ENCODE measurements at regions not wholly inside any gene's neighbourhood (a gene's known extent, or its start where the extent isn't known, plus 50 kb on each side); places are given as distances from the start of the nearest gene placed in this dataset.

- WGBS = 74% methylated on average over 3 of the region's 3 CpGs
- peaks cover 0 to 7% of the 10 kb centered on the region in 2 donors for H3K27me3 ChIP-seq (ENCODE audit: control insufficient read depth in 2 of 2, insufficient read depth in 1 of 2, low read length in 1 of 2)
Observed at GRCh38 chr2:239485622-239486021, 84.8 kb upstream of the HDAC4 start.

GRCh38 chr2:239484571-239485355, 83.9 kb upstream of the HDAC4 start:
- no peak overlapping the region for H3K4me3 ChIP-seq (ENCODE audit: low read length in 2 of 2)
- no peak overlapping the region for H3K27ac ChIP-seq (ENCODE audit: low read depth in 1 of 2, low read length in 1 of 2)
- H3K4me1 ChIP-seq (ENCODE audit: control insufficient read depth in 2 of 2, insufficient read depth in 2 of 2, low read length in 2 of 2) = no peaks in the 10 kb centered on the region
- no peaks in the 10 kb centered on the region for H3K36me3 ChIP-seq (ENCODE audit: control insufficient read depth in 2 of 2, insufficient read depth in 2 of 2, low read length in 1 of 2)
- WGBS = 97% methylated on average over 22 of the region's 22 CpGs
- no peaks in the 10 kb centered on the region for H3K9me3 ChIP-seq (ENCODE audit: control insufficient read depth in 2 of 2, insufficient read depth in 1 of 2, low read length in 1 of 2)
- no peak for DNase-seq (ENCODE audit: low read depth in 6 of 9, low spot score in 9 of 9)
- H3K27me3 ChIP-seq (ENCODE audit: control insufficient read depth in 2 of 2, insufficient read depth in 1 of 2, low read length in 1 of 2) = peaks cover 0 to 7% of the 10 kb centered on the region in 2 donors

More at GRCh38 chr2:239485622-239486021, 84.8 kb upstream of the HDAC4 start:
- Histone ChIP-seq H3K4me1 (ENCODE audit: control insufficient read depth in 2 of 2, insufficient read depth in 2 of 2, low read length in 2 of 2) (no peaks in the 10 kb centered on the region), H3K27ac (ENCODE audit: low read depth in 1 of 2, low read length in 1 of 2) (no peak overlapping the region), H3K4me3 (ENCODE audit: low read length in 2 of 2) (no peak overlapping the region), H3K9me3 (ENCODE audit: control insufficient read depth in 2 of 2, insufficient read depth in 1 of 2, low read length in 1 of 2) (no peaks in the 10 kb centered on the region), H3K36me3 (ENCODE audit: control insufficient read depth in 2 of 2, insufficient read depth in 2 of 2, low read length in 1 of 2) (no peaks in the 10 kb centered on the region)
- no peak for DNase-seq (ENCODE audit: low read depth in 6 of 9, low spot score in 9 of 9)

DNA sequence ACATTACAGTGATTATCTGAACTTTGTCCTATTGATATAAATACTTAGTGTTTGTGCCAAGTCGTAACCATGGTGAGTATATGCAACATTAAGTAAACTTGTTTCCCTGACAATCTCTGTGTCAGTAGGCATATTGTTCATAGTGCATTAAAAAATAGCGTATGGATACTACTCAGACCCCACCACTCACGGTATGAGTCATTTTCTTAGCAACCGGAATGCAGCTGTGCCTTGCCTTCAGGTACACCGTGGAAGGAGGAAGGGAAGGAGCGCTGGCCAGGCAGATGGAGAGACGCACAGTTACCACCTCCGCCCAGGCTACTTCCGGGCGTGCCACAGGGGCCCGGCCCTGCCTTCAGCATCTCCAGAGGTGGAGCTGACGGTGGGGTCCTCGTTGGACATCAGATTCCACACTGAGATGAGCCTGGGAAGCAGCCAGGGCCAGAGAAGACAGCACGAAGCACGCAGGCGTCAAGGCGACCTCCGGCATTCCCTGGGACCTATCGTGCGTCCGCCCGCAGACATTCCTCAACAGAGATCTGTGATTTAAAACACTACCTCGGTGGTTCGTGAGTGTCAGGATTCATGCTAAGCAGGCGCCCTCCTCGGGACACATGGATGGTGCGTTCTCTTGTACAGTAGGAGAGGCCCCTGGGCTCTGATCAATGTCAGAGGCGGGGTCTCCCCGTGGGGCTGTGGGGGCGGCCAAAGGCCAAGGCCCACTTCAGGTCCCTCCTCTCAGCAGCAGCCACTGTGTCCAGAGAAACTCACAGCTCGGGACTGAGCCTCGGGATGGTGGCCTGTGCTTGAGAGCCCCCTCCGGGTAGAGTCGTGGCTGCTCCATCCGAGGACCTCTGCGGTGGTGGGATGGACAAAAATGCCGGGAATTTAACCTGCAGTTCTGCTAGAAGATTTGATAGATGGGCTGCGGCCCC, 82.2 kb upstream of the HDAC4 start:
- no peaks in the 10 kb centered on the region for H3K36me3 ChIP-seq (ENCODE audit: control insufficient read depth in 2 of 2, insufficient read depth in 2 of 2, low read length in 1 of 2)
- H3K27me3 ChIP-seq (ENCODE audit: control insufficient read depth in 2 of 2, insufficient read depth in 1 of 2, low read length in 1 of 2) = peaks cover 0 to 7% of the 10 kb centered on the region in 2 donors
- H3K27ac ChIP-seq (ENCODE audit: low read depth in 1 of 2, low read length in 1 of 2) = no peak overlapping the region
- H3K4me3 ChIP-seq (ENCODE audit: low read length in 2 of 2) = no peak overlapping the region
- H3K9me3 ChIP-seq (ENCODE audit: control insufficient read depth in 2 of 2, insufficient read depth in 1 of 2, low read length in 1 of 2) = no peaks in the 10 kb centered on the region
- 88% methylated on average over 38 of the region's 38 CpGs for WGBS
- no peaks in the 10 kb centered on the region for H3K4me1 ChIP-seq (ENCODE audit: control insufficient read depth in 2 of 2, insufficient read depth in 2 of 2, low read length in 2 of 2)
- DNase-seq (ENCODE audit: low read depth in 6 of 9, low spot score in 9 of 9) = no peak

DNA sequence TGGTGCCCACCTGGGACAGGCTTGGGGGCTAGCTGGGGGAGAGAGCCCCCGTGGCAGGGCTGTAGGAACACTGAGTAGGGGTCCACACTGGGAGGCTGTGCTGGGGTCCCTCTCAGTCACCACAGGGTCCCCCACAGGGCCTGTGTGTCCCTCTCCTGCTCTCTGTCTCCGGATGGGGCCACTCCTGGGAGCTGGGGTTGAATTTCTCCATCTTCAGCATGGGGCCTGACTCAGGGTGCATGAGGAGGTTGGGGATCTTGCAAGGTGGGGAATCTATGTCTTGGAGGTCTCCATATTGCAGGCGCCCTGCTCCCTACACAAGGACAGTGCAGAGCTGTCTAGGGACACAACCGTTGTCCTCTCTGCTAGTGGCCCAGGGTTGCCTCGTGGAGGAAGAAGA, 78.7 kb upstream of the HDAC4 start:
- H3K27ac ChIP-seq (ENCODE audit: low read depth in 1 of 2, low read length in 1 of 2) = no peak overlapping the region
- H3K9me3 ChIP-seq (ENCODE audit: control insufficient read depth in 2 of 2, insufficient read depth in 1 of 2, low read length in 1 of 2) = no peaks in the 10 kb centered on the region
- peaks cover 0 to 7% of the 10 kb centered on the region in 2 donors for H3K27me3 ChIP-seq (ENCODE audit: control insufficient read depth in 2 of 2, insufficient read depth in 1 of 2, low read length in 1 of 2)
- no peak for DNase-seq (ENCODE audit: low read depth in 6 of 9, low spot score in 9 of 9)
- H3K4me1 ChIP-seq (ENCODE audit: control insufficient read depth in 2 of 2, insufficient read depth in 2 of 2, low read length in 2 of 2) = no peaks in the 10 kb centered on the region
- H3K36me3 ChIP-seq (ENCODE audit: control insufficient read depth in 2 of 2, insufficient read depth in 2 of 2, low read length in 1 of 2) = no peaks in the 10 kb centered on the region
- H3K4me3 ChIP-seq (ENCODE audit: low read length in 2 of 2) = no peak overlapping the region
- WGBS = 94% methylated on average over 5 of the region's 5 CpGs

GRCh38 chr2:239477591-239477990, 76.8 kb upstream of the HDAC4 start:
- Histone ChIP-seq H3K27me3 (ENCODE audit: control insufficient read depth in 2 of 2, insufficient read depth in 1 of 2, low read length in 1 of 2) (peaks cover 0 to 3% of the 10 kb centered on the region in 2 donors), H3K27ac (ENCODE audit: low read depth in 1 of 2, low read length in 1 of 2) (no peak overlapping the region), H3K4me3 (ENCODE audit: low read length in 2 of 2) (no peak overlapping the region), H3K9me3 (ENCODE audit: control insufficient read depth in 2 of 2, insufficient read depth in 1 of 2, low read length in 1 of 2) (no peaks in the 10 kb centered on the region), H3K36me3 (ENCODE audit: control insufficient read depth in 2 of 2, insufficient read depth in 2 of 2, low read length in 1 of 2) (no peaks in the 10 kb centered on the region), H3K4me1 (ENCODE audit: control insufficient read depth in 2 of 2, insufficient read depth in 2 of 2, low read length in 2 of 2) (no peaks in the 10 kb centered on the region)
- DNase-seq (ENCODE audit: low read depth in 6 of 9, low spot score in 9 of 9) = no peak
- 92% methylated on average over 19 of the region's 19 CpGs for WGBS

- no peak overlapping the region for H3K27ac ChIP-seq (ENCODE audit: low read depth in 1 of 2, low read length in 1 of 2)
- no peaks in the 10 kb centered on the region for H3K4me1 ChIP-seq (ENCODE audit: control insufficient read depth in 2 of 2, insufficient read depth in 2 of 2, low read length in 2 of 2)
- DNase-seq (ENCODE audit: low read depth in 6 of 9, low spot score in 9 of 9) = no peak
- H3K4me3 ChIP-seq (ENCODE audit: low read length in 2 of 2) = no peak overlapping the region
- WGBS = 91% methylated on average over 25 of the region's 25 CpGs
- no peaks in the 10 kb centered on the region for H3K36me3 ChIP-seq (ENCODE audit: control insufficient read depth in 2 of 2, insufficient read depth in 2 of 2, low read length in 1 of 2)
- H3K27me3 ChIP-seq (ENCODE audit: control insufficient read depth in 2 of 2, insufficient read depth in 1 of 2, low read length in 1 of 2) = peaks cover 0 to 3% of the 10 kb centered on the region in 2 donors
- H3K9me3 ChIP-seq (ENCODE audit: control insufficient read depth in 2 of 2, insufficient read depth in 1 of 2, low read length in 1 of 2) = no peaks in the 10 kb centered on the region
Observed at GRCh38 chr2:239476757-239477585, 76.2 kb upstream of the HDAC4 start.

DNA sequence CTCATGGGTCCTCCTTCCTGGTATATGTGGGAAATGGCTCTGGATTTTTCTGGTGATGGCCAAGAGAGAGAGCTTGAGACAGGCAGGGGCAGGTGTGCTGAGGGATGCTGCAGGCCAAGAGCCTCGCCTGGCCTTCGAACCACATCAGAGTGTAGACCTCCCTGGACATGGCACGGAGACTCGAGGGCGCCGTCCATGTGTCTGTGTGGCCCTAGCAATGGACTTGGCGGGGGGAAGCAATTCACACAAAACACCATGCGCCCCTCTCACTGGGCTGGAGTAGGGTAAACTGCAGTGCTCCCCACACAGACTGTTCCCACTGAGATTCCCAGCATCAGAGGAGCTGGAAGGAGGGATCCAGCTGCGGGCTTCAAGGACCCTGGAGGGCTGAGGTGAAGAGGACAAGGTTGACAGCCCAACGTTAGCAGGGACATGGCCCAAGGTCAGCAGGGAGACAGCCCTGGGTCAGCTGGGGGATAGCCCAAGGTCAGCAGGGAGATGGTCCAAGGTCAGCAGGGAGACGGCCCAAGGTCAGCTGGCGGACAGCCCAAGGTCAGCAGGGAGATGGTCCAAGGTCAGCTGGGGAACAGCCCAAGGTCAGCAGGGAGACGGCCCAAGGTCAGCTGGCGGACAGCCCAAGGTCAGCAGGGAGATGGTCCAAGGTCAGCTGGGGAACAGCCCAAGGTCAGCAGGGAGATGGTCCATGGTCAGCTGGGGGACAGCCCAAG, 75.4 kb upstream of the HDAC4 start:
- Histone ChIP-seq H3K27me3 (ENCODE audit: control insufficient read depth in 2 of 2, insufficient read depth in 1 of 2, low read length in 1 of 2) (peaks cover 0 to 3% of the 10 kb centered on the region in 2 donors), H3K27ac (ENCODE audit: low read depth in 1 of 2, low read length in 1 of 2) (no peak overlapping the region), H3K36me3 (ENCODE audit: control insufficient read depth in 2 of 2, insufficient read depth in 2 of 2, low read length in 1 of 2) (no peaks in the 10 kb centered on the region), H3K4me3 (ENCODE audit: low read length in 2 of 2) (no peak overlapping the region), H3K4me1 (ENCODE audit: control insufficient read depth in 2 of 2, insufficient read depth in 2 of 2, low read length in 2 of 2) (no peaks in the 10 kb centered on the region), H3K9me3 (ENCODE audit: control insufficient read depth in 2 of 2, insufficient read depth in 1 of 2, low read length in 1 of 2) (no peaks in the 10 kb centered on the region)
- WGBS = 96% methylated on average over 14 of the region's 14 CpGs
- no peak for DNase-seq (ENCODE audit: low read depth in 6 of 9, low spot score in 9 of 9)

DNA sequence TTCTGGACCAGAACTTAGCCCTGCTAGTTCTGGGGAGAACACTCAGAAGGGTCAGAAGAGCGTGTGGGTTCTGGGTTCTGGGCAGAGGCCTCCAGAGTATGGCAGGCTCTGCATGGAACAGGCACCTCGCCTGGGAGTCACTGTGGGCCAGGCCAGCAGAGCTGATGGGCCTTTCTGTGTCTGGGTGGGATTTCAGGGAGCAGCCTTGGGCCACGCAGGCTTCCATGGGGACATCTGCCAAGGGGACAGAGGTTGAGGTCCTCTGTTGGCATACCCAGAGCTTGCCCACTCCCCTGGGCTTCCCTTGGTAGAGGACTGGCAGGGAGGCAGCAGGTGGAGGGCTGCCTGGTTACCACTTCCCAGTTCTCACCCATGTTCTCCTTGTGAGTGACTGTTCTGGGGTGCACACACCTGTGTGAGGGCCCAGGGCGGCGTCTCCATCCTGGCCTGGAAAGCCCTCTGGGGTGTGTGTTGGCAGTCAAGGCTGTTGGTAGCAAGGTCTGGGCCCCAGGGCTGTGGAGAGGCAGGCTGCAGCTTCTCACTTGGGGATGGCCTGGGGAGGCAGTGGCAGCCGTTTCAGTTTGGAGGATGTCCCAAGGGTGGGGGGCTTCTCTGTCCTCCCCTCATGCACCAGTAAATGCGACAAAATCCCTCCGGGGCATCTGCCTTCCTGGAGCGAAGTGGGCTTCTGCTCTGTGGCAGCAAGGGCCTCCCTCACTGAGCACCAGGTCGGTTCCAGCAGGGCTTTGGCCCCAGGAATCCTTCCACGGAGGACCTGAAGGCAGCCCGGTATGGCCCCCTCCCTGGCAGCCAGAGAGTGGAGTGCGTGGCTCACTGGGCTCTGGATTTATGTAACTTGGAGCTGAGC, 74.6 kb upstream of the HDAC4 start:
- no peaks in the 10 kb centered on the region for H3K36me3 ChIP-seq (ENCODE audit: control insufficient read depth in 2 of 2, insufficient read depth in 2 of 2, low read length in 1 of 2)
- 95% methylated on average over 13 of the region's 13 CpGs for WGBS
- no peak overlapping the region for H3K4me3 ChIP-seq (ENCODE audit: low read length in 2 of 2)
- no peaks in the 10 kb centered on the region for H3K9me3 ChIP-seq (ENCODE audit: control insufficient read depth in 2 of 2, insufficient read depth in 1 of 2, low read length in 1 of 2)
- no peak for DNase-seq (ENCODE audit: low read depth in 6 of 9, low spot score in 9 of 9)
- no peak overlapping the region for H3K27ac ChIP-seq (ENCODE audit: low read depth in 1 of 2, low read length in 1 of 2)
- no peaks in the 10 kb centered on the region for H3K4me1 ChIP-seq (ENCODE audit: control insufficient read depth in 2 of 2, insufficient read depth in 2 of 2, low read length in 2 of 2)
- peaks cover 0 to 3% of the 10 kb centered on the region in 2 donors for H3K27me3 ChIP-seq (ENCODE audit: control insufficient read depth in 2 of 2, insufficient read depth in 1 of 2, low read length in 1 of 2)
